ENCODE measurements at regions not wholly inside any gene's neighbourhood (a gene's known extent, or its start where the extent isn't known, plus 50 kb on each side); places are given as distances from the start of the nearest gene placed in this dataset.
A peak's percentile ranks its signal among the peaks of the same experiment; 100 is the strongest.

GRCh38 chr9:105834404-105834803 lies 140.1 kb downstream of the TMEM38B start:
- no peak for DNase-seq (ENCODE audit: extremely low spot score)
- TF ChIP-seq HDGF (IDR thresholded peaks at IDR 0.05; ENCODE audit: borderline replicate concordance) (no peak), L3MBTL2 (conservative IDR thresholded peaks at IDR 0.05) (no peak), FOXA1 (IDR thresholded peaks at IDR 0.05) (no peak)
- ChIA-PET POLR2A (no interaction called here), CTCF (no interaction called here)

GRCh38 chr9:105835721-105836120 lies 141.4 kb downstream of the TMEM38B start:
- no peak for TF ChIP-seq FOXA1 (IDR thresholded peaks at IDR 0.05)
- no peak for DNase-seq (ENCODE audit: extremely low spot score)
- POLR2A ChIA-PET: interaction anchor here (0.6 kb wide), 1 partner anchor 227 kb away, joined by 3 read pairs; no protein-coding TSS in a partner anchor
- CTCF ChIA-PET: interaction anchor here (1.4 kb wide), 1 partner anchor 46 kb away, joined by 6 read pairs; no protein-coding TSS in a partner anchor

GRCh38 chr9:105836936-105837660 lies 142.8 kb downstream of the TMEM38B start:
- no peak for DNase-seq (ENCODE audit: extremely low spot score)
- ChIA-PET CTCF (interaction anchor here (0.6 to 1.4 kb wide), 3 partner anchors 10 to 190 kb away, joined by 3 to 6 read pairs (median 3); no protein-coding TSS in a partner anchor), POLR2A (no interaction called here)
- no peak for TF ChIP-seq TARDBP (IDR thresholded peaks at IDR 0.05)
- no peak for TF ChIP-seq SP1 (IDR thresholded peaks at IDR 0.05)
- no peak for TF ChIP-seq FOXK2 (IDR thresholded peaks at IDR 0.05)
- no peak for TF ChIP-seq NFRKB (IDR thresholded peaks at IDR 0.05)
- TF ChIP-seq L3MBTL2 (conservative IDR thresholded peaks at IDR 0.05): no peak
- no peak for TF ChIP-seq HDGF (IDR thresholded peaks at IDR 0.05; ENCODE audit: borderline replicate concordance)
- no peak for TF ChIP-seq FOXM1 (IDR thresholded peaks at IDR 0.05; ENCODE audit: borderline replicate concordance)

GRCh38 chr9:105841562-105841961 lies 147.2 kb downstream of the TMEM38B start:
- DNase-seq (ENCODE audit: extremely low spot score): no peak
- no peak for TF ChIP-seq SUZ12 (IDR thresholded peaks at IDR 0.05)
- TF ChIP-seq ELF4 (IDR thresholded peaks at IDR 0.05): no peak
- TF ChIP-seq CTBP1 (IDR thresholded peaks at IDR 0.05; ENCODE audit: borderline replicate concordance): no peak
- TF ChIP-seq FOXA1 (IDR thresholded peaks at IDR 0.05): no peak
- TF ChIP-seq ZNF384 (IDR thresholded peaks at IDR 0.05): no peak
- TF ChIP-seq HDGF (IDR thresholded peaks at IDR 0.05; ENCODE audit: borderline replicate concordance): no peak
- POLR2A ChIA-PET: no interaction called here
- CTCF ChIA-PET: interaction anchor here (3.1 kb wide), 1 partner anchor 39 kb away, joined by 24 read pairs; no protein-coding TSS in a partner anchor

- TF ChIP-seq ZNF384 (IDR thresholded peaks at IDR 0.05) (no peak), FOXK2 (IDR thresholded peaks at IDR 0.05) (no peak), PKNOX1 (IDR thresholded peaks at IDR 0.05) (no peak), ARNT (IDR thresholded peaks at IDR 0.05) (no peak), TARDBP (IDR thresholded peaks at IDR 0.05) (no peak), NFRKB (IDR thresholded peaks at IDR 0.05) (no peak), SP1 (IDR thresholded peaks at IDR 0.05) (no peak), BHLHE40 (IDR thresholded peaks at IDR 0.05; ENCODE audit: borderline replicate concordance) (no peak), FOXA1 (IDR thresholded peaks at IDR 0.05) (no peak), LEF1 (IDR thresholded peaks at IDR 0.05; ENCODE audit: borderline replicate concordance) (no peak), HDGF (IDR thresholded peaks at IDR 0.05; ENCODE audit: borderline replicate concordance) (no peak), SUZ12 (IDR thresholded peaks at IDR 0.05) (no peak), CTBP1 (IDR thresholded peaks at IDR 0.05; ENCODE audit: borderline replicate concordance) (no peak), L3MBTL2 (conservative IDR thresholded peaks at IDR 0.05) (no peak), ELF4 (IDR thresholded peaks at IDR 0.05) (no peak), FOXM1 (IDR thresholded peaks at IDR 0.05; ENCODE audit: borderline replicate concordance) (no peak)
- ChIA-PET POLR2A (no interaction called here), CTCF (interaction anchor here (1.0 to 3.1 kb wide), 2 partner anchors 37 to 39 kb away, joined by 3 to 24 read pairs; no protein-coding TSS in a partner anchor)
- DNase-seq (ENCODE audit: extremely low spot score): peak; percentile 30
Observed at GRCh38 chr9:105842023-105842644, 147.8 kb downstream of the TMEM38B start.

- TF ChIP-seq ARNT (IDR thresholded peaks at IDR 0.05) (no peak), NFRKB (IDR thresholded peaks at IDR 0.05) (no peak), SP1 (IDR thresholded peaks at IDR 0.05) (no peak), ZNF384 (IDR thresholded peaks at IDR 0.05) (no peak), FOXM1 (IDR thresholded peaks at IDR 0.05; ENCODE audit: borderline replicate concordance) (no peak), LEF1 (IDR thresholded peaks at IDR 0.05; ENCODE audit: borderline replicate concordance) (no peak), BHLHE40 (IDR thresholded peaks at IDR 0.05; ENCODE audit: borderline replicate concordance) (no peak), CTBP1 (IDR thresholded peaks at IDR 0.05; ENCODE audit: borderline replicate concordance) (no peak), HDGF (IDR thresholded peaks at IDR 0.05; ENCODE audit: borderline replicate concordance) (no peak), FOXA1 (IDR thresholded peaks at IDR 0.05) (no peak), ELF4 (IDR thresholded peaks at IDR 0.05) (no peak)
- DNase-seq (ENCODE audit: extremely low spot score): no peak
- ChIA-PET CTCF (no interaction called here), POLR2A (no interaction called here)
Observed at GRCh38 chr9:105846825-105847224, 152.5 kb downstream of the TMEM38B start.

GRCh38 chr9:105850852-105851500 lies 156.6 kb downstream of the TMEM38B start:
- DNase-seq (ENCODE audit: extremely low spot score): no peak
- no peak for TF ChIP-seq FOXM1 (IDR thresholded peaks at IDR 0.05; ENCODE audit: borderline replicate concordance)
- TF ChIP-seq PKNOX1 (IDR thresholded peaks at IDR 0.05): no peak
- ChIA-PET CTCF (interaction anchor here (0.9 kb wide), 1 partner anchor 31 kb away, joined by 3 read pairs; no protein-coding TSS in a partner anchor), POLR2A (no interaction called here)
